ENCODE measurements at regions not wholly inside any gene's neighbourhood (a gene's known extent, or its start where the extent isn't known, plus 50 kb on each side); places are given as distances from the start of the nearest gene placed in this dataset.
"Not testable (repeated sequence)": the region's sequence is repeated elsewhere in the genome, so short reads cannot be mapped to it uniquely, and the experiment has no call there.

- DNase-seq, result not testable (repeated sequence)
Observed at GRCh38 chr5:166291800-166292199, 1999.6 kb upstream of the WWC1 start.

- no peak for DNase-seq
Observed at GRCh38 chr5:166293892-166294291, 1997.6 kb upstream of the WWC1 start.

- no peak for DNase-seq
Observed at GRCh38 chr5:166302166-166302565, 1989.3 kb upstream of the WWC1 start.

GRCh38 chr5:166317425-166317824 lies 1974.0 kb upstream of the WWC1 start:
- DNase-seq, result no peak

GRCh38 chr5:166320920-166321480 lies 1970.4 kb upstream of the WWC1 start:
- no peak for DNase-seq

- no peak for DNase-seq
Observed at GRCh38 chr5:166324372-166324771, 1967.1 kb upstream of the WWC1 start.

GRCh38 chr5:166329149-166329800 lies 1962.2 kb upstream of the WWC1 start:
- no peak for DNase-seq

GRCh38 chr5:166330036-166330435 lies 1961.4 kb upstream of the WWC1 start:
- DNase-seq, result no peak

- DNase-seq, result no peak
Observed at GRCh38 chr5:166331521-166331920, 1959.9 kb upstream of the WWC1 start.

GRCh38 chr5:166338801-166339200 lies 1952.6 kb upstream of the WWC1 start:
- no peak for DNase-seq

- DNase-seq, result no peak
Observed at GRCh38 chr5:166340039-166340438, 1951.4 kb upstream of the WWC1 start.

- DNase-seq, result no peak
Observed at GRCh38 chr5:166341740-166342337, 1949.6 kb upstream of the WWC1 start.

- DNase-seq, result no peak
Observed at GRCh38 chr5:166342402-166342801, 1949.0 kb upstream of the WWC1 start.

GRCh38 chr5:166346726-166347374 lies 1944.6 kb upstream of the WWC1 start:
- no peak for DNase-seq

- no peak for DNase-seq
Observed at GRCh38 chr5:166349046-166349445, 1942.4 kb upstream of the WWC1 start.

GRCh38 chr5:166353580-166353979 lies 1937.9 kb upstream of the WWC1 start:
- no peak for DNase-seq

GRCh38 chr5:166354332-166354731 lies 1937.1 kb upstream of the WWC1 start:
- DNase-seq, result no peak

GRCh38 chr5:166356096-166356495 lies 1935.3 kb upstream of the WWC1 start:
- no peak for DNase-seq

GRCh38 chr5:166358127-166358830 lies 1933.2 kb upstream of the WWC1 start:
- no peak for DNase-seq

GRCh38 chr5:166363087-166363760 lies 1928.2 kb upstream of the WWC1 start:
- DNase-seq, result no peak

GRCh38 chr5:166365164-166365563 lies 1926.3 kb upstream of the WWC1 start:
- no peak for DNase-seq

GRCh38 chr5:166367391-166367790 lies 1924.1 kb upstream of the WWC1 start:
- DNase-seq, result no peak

GRCh38 chr5:166369346-166369745 lies 1922.1 kb upstream of the WWC1 start:
- no peak for DNase-seq

All from CD4-positive, alpha-beta T cell treated with Interleukin-17A for 1 hour (primary cell).